WTC11 (cell line): ENCODE measurements at regions not wholly inside any gene's neighbourhood (a gene's known extent, or its start where the extent isn't known, plus 50 kb on each side); places are given as distances from the start of the nearest gene placed in this dataset.

Experiments used
- JUN ChIP-seq: sonication (generic); formaldehyde crosslinking; IDR thresholded peaks from 2 replicates; pipeline ENCODE4 v1.8.0; 2023; ENCODE audit warnings: mild to moderate bottlenecking, missing genetic modification reagents
- MYBL2 ChIP-seq: sonication (generic); formaldehyde crosslinking; IDR thresholded peaks from 2 replicates; pipeline ENCODE4 v1.8.1; 2023; ENCODE audit warnings: mild to moderate bottlenecking, moderate library complexity, missing genetic modification reagents
- NFYB ChIP-seq: sonication (generic); formaldehyde crosslinking; conservative IDR thresholded peaks from 2 replicates; pipeline ENCODE4 v1.8.0; 2022; ENCODE audit warnings: low read depth, missing genetic modification reagents
- SP1 ChIP-seq: sonication (generic); formaldehyde crosslinking; conservative IDR thresholded peaks from 2 replicates; pipeline ENCODE4 v1.8.1; 2022; ENCODE audit warnings: missing genetic modification reagents
- TEAD4 ChIP-seq: sonication (generic); formaldehyde crosslinking; IDR thresholded peaks from 2 replicates; pipeline ENCODE4 v1.8.0; 2022; ENCODE audit warnings: mild to moderate bottlenecking, missing genetic modification reagents
- ZNF263 ChIP-seq: sonication (generic); formaldehyde crosslinking; IDR thresholded peaks from 2 replicates; pipeline ENCODE4 v1.8.1; 2022; ENCODE audit warnings: low read depth, mild to moderate bottlenecking, moderate library complexity, missing genetic modification reagents
- TF ChIP-seq, protein P1 (sequence below): sonication (generic); formaldehyde crosslinking; IDR thresholded peaks from 2 replicates; pipeline ENCODE4 v1.8.1; 2022; ENCODE audit warnings: missing genetic modification reagents, borderline replicate concordance
- TF ChIP-seq, protein P2 (sequence below): sonication (generic); formaldehyde crosslinking; IDR thresholded peaks from 2 replicates; pipeline ENCODE4 v1.8.0; 2023; ENCODE audit warnings: missing genetic modification reagents
- TF ChIP-seq, protein P3 (sequence below): fragments of 200-600 bp; IDR thresholded peaks from 2 replicates; pipeline ENCODE4 v1.8.0; 2022; ENCODE audit warnings: antibody characterized with exemption
- TF ChIP-seq, protein P4 (sequence below): sonication (generic); formaldehyde crosslinking; IDR thresholded peaks from 2 replicates; pipeline ENCODE4 v1.8.1; 2023; ENCODE audit warnings: mild to moderate bottlenecking, missing genetic modification reagents

DNA sequence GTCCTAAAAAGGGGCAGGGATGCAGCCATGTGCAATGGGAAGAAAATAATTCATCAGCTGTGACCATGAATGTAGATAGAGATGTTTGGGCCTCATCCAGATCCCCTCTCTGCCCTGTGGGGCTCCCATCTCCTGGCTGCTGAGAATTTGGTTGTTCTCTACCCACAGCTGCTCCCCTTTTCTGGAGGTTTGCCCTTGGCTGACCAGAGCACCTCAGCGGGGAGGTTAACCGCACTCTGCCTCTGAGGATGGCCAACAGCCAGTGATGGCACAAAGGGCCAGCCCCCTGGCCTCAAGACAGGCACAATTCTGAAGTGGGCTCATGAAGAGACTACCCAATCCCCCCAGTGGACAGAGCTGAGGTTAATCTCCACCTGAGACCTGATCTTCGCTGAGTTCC is 61.5 kb upstream of the SERP2 start:
- TF ChIP-seq, protein P1, sequence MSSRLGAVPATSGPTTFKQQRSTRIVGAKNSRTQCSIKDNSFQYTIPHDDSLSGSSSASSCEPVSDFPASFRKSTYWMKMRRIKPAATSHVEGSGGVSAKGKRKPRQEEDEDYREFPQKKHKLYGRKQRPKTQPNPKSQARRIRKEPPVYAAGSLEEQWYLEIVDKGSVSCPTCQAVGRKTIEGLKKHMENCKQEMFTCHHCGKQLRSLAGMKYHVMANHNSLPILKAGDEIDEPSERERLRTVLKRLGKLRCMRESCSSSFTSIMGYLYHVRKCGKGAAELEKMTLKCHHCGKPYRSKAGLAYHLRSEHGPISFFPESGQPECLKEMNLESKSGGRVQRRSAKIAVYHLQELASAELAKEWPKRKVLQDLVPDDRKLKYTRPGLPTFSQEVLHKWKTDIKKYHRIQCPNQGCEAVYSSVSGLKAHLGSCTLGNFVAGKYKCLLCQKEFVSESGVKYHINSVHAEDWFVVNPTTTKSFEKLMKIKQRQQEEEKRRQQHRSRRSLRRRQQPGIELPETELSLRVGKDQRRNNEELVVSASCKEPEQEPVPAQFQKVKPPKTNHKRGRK (CRISPR knock-in tag): no peak
- TF ChIP-seq MYBL2 (no peak), NFYB (no peak), ZNF263 (CRISPR knock-in tag) (no peak), SP1 (CRISPR knock-in tag) (no peak), TEAD4 (no peak), JUN (CRISPR knock-in tag) (no peak)
- TF ChIP-seq, protein P2, sequence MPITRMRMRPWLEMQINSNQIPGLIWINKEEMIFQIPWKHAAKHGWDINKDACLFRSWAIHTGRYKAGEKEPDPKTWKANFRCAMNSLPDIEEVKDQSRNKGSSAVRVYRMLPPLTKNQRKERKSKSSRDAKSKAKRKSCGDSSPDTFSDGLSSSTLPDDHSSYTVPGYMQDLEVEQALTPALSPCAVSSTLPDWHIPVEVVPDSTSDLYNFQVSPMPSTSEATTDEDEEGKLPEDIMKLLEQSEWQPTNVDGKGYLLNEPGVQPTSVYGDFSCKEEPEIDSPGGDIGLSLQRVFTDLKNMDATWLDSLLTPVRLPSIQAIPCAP: no peak
- TF ChIP-seq, protein P3, sequence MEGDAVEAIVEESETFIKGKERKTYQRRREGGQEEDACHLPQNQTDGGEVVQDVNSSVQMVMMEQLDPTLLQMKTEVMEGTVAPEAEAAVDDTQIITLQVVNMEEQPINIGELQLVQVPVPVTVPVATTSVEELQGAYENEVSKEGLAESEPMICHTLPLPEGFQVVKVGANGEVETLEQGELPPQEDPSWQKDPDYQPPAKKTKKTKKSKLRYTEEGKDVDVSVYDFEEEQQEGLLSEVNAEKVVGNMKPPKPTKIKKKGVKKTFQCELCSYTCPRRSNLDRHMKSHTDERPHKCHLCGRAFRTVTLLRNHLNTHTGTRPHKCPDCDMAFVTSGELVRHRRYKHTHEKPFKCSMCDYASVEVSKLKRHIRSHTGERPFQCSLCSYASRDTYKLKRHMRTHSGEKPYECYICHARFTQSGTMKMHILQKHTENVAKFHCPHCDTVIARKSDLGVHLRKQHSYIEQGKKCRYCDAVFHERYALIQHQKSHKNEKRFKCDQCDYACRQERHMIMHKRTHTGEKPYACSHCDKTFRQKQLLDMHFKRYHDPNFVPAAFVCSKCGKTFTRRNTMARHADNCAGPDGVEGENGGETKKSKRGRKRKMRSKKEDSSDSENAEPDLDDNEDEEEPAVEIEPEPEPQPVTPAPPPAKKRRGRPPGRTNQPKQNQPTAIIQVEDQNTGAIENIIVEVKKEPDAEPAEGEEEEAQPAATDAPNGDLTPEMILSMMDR: no peak
- TF ChIP-seq, protein P4, sequence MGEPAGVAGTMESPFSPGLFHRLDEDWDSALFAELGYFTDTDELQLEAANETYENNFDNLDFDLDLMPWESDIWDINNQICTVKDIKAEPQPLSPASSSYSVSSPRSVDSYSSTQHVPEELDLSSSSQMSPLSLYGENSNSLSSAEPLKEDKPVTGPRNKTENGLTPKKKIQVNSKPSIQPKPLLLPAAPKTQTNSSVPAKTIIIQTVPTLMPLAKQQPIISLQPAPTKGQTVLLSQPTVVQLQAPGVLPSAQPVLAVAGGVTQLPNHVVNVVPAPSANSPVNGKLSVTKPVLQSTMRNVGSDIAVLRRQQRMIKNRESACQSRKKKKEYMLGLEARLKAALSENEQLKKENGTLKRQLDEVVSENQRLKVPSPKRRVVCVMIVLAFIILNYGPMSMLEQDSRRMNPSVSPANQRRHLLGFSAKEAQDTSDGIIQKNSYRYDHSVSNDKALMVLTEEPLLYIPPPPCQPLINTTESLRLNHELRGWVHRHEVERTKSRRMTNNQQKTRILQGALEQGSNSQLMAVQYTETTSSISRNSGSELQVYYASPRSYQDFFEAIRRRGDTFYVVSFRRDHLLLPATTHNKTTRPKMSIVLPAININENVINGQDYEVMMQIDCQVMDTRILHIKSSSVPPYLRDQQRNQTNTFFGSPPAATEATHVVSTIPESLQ (CRISPR knock-in tag): no peak
